Gastroesophageal sphincter (tissue), 4 donors: ENCODE measurements at regions not wholly inside any gene's neighbourhood (a gene's known extent, or its start where the extent isn't known, plus 50 kb on each side); places are given as distances from the start of the nearest gene placed in this dataset.

Experiments used
- ATAC-seq: fragments of 150-250 bp; one replicate; pipeline ENCODE4 v1.9.1; 2016; ENCODE audit warnings: mild to moderate bottlenecking, moderate library complexity
- H3K27ac ChIP-seq, 4 donors: fragments of 200-600 bp; sonication (generic) in 3 of 4; 1 replicate in 3 of 4; 2 replicates in 1 of 4; pipeline ENCODE4 v1.5.1; 2016 to 2019
- H3K27me3 ChIP-seq: fragments of 200-600 bp; sonication (generic); one replicate; pipeline ENCODE4 v1.5.1; 2019
- H3K36me3 ChIP-seq, 2 donors: fragments of 200-600 bp; sonication (generic); one replicate each; pipeline ENCODE4 v1.5.1; 2019; ENCODE audit warnings: control low read depth in 1 of 2
- H3K4me1 ChIP-seq, 3 donors: fragments of 200-600 bp; sonication (generic); 1 replicate in 2 of 3; 2 replicates in 1 of 3; pipeline ENCODE4 v1.5.1; 2016 to 2019; ENCODE audit warnings: control low read depth in 2 of 3
- H3K4me3 ChIP-seq, 2 donors: fragments of 200-600 bp; sonication (generic); one replicate each; pipeline ENCODE4 v1.5.1; 2019; ENCODE audit warnings: mild to moderate bottlenecking in 1 of 2, moderate library complexity in 1 of 2
- H3K9me3 ChIP-seq, 3 donors: fragments of 200-600 bp; sonication (generic); one replicate each; pipeline ENCODE4 v1.5.1; 2017 to 2019; ENCODE audit warnings: control low read depth in 2 of 3
- EP300 ChIP-seq: sonication (generic); formaldehyde crosslinking; IDR thresholded peaks from one replicate; pipeline ENCODE4 v1.6.1; 2017; ENCODE audit warnings: antibody characterized with exemption, mild to moderate bottlenecking
- POLR2A ChIP-seq, 2 donors: fragments of 450-650 bp; IDR thresholded peaks; one replicate each; pipeline ENCODE4 v1.6.1; 2017; ENCODE audit warnings: antibody characterized with exemption in 2 of 2, mild to moderate bottlenecking in 2 of 2, moderate library complexity in 1 of 2
- POLR2AphosphoS5 ChIP-seq: sonication (generic); formaldehyde crosslinking; IDR thresholded peaks from one replicate; pipeline ENCODE4 v1.6.1; 2017; ENCODE audit warnings: antibody characterized with exemption
- WGBS, 2 donors: methylation state at CpG; one replicate each; pipeline ENCODE4 v1.1.5; 2018; ENCODE audit warnings: low coverage in 1 of 2; 5-methylcytosine and 5-hydroxymethylcytosine counted together
- TF ChIP-seq, protein P1 (sequence below), 4 experiments: fragments of 200-600 bp in 2 of 4; fragments of 450-650 bp in 2 of 4; sonication (generic) in 1 of 4; IDR thresholded peaks; one replicate each; pipeline ENCODE4 v1.5.1; 2017 to 2019; ENCODE audit warnings: antibody characterized with exemption in 4 of 4, mild to moderate bottlenecking in 2 of 4, moderate library complexity in 2 of 4

DNA sequence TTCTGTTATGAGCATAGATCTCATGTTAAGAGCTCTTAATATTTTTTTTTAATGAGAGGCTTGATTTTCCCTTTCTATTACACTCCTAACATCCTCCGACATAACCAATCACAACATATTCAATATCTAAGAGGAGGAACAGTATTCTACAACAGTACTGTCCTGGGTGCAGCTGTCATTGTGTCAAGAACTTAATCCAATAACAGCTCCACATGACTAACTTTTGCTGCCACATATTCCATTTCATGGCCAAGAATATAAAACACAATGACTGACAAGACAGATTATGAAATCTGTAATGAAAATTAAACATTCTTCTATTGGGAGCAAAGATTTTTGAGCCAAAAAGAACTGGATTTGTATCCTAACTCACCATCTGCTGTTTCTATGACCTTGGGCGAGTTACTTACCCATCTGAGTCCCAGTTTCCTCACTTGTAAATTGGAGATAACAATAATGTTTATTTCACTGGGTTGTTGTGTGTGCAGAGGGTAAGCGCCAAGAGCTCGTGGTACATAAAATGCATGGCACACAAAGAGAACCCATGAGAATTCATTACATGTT is 405.6 kb downstream of the SPRY1 start:
- TF ChIP-seq POLR2A (IDR thresholded peaks at IDR 0.05): no peak
- TF ChIP-seq EP300: no peak
- no peak for TF ChIP-seq POLR2AphosphoS5
- TF ChIP-seq, protein P1, sequence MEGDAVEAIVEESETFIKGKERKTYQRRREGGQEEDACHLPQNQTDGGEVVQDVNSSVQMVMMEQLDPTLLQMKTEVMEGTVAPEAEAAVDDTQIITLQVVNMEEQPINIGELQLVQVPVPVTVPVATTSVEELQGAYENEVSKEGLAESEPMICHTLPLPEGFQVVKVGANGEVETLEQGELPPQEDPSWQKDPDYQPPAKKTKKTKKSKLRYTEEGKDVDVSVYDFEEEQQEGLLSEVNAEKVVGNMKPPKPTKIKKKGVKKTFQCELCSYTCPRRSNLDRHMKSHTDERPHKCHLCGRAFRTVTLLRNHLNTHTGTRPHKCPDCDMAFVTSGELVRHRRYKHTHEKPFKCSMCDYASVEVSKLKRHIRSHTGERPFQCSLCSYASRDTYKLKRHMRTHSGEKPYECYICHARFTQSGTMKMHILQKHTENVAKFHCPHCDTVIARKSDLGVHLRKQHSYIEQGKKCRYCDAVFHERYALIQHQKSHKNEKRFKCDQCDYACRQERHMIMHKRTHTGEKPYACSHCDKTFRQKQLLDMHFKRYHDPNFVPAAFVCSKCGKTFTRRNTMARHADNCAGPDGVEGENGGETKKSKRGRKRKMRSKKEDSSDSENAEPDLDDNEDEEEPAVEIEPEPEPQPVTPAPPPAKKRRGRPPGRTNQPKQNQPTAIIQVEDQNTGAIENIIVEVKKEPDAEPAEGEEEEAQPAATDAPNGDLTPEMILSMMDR (IDR thresholded peaks at IDR 0.05): no peak
- 82 to 95% methylated on average over 4 of the region's 4 CpGs for WGBS, 2 donors
- Histone ChIP-seq H3K36me3 (no peaks in the 10 kb centered on the region), H3K27ac (no peak overlapping the region), H3K9me3 (peaks cover 0 to 7% (median 0%) of the 10 kb centered on the region in 3 donors), H3K4me3 (no peak overlapping the region), H3K4me1 (peaks cover 0 to 10% (median 0%) of the 10 kb centered on the region in 3 donors), H3K27me3 (no peaks in the 10 kb centered on the region)
- no peak for ATAC-seq

- WGBS, 2 donors: 22 to 39% methylated on average over 2 of the region's 2 CpGs
- Histone ChIP-seq H3K4me1 (peaks cover 0 to 10% (median 0%) of the 10 kb centered on the region in 3 donors), H3K27ac (no peak overlapping the region), H3K36me3 (no peaks in the 10 kb centered on the region), H3K9me3 (no peaks in the 10 kb centered on the region), H3K4me3 (no peak overlapping the region), H3K27me3 (no peaks in the 10 kb centered on the region)
- TF ChIP-seq, protein P1 (IDR thresholded peaks at IDR 0.05): no peak
- TF ChIP-seq EP300 (no peak), POLR2AphosphoS5 (no peak)
- ATAC-seq: no peak
Measured at GRCh38 chr4:123802933-123803332, 406.3 kb downstream of the SPRY1 start.

DNA sequence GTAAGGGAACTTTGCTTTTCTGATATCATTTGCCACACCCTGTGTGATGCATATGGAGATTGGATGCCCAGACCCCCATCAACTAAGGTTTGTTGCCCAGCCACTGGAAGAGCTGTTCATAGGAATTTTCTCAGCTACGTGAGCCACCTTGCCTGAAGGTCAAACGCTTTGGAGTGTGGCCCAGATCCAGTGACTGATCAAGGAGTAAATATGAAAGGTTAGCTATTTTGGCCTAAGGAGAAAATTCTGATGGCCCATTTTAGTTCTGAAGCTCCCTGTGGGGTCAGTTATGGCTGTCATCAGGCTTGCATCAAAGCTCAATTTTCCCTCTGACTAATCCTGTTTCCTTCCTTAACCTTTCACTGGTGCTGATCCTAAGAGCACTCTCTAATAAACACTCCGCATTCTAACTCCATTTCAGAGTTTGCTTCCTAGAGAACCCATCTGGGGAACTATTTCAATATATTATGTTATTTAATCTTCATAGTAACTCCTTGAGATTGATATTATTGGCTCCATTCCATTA is 407.7 kb downstream of the SPRY1 start:
- H3K36me3 ChIP-seq: no peaks in the 10 kb centered on the region
- no peak overlapping the region for H3K4me3 ChIP-seq
- no peak overlapping the region for H3K27ac ChIP-seq
- TF ChIP-seq POLR2A (IDR thresholded peaks at IDR 0.05) (no peak), EP300 (no peak), POLR2AphosphoS5 (no peak)
- TF ChIP-seq, protein P1 (IDR thresholded peaks at IDR 0.05): no peak
- WGBS, 2 donors: 74 to 85% methylated on average over 2 to 3 of the region's 3 CpGs
- no peak for ATAC-seq
- H3K4me1 ChIP-seq: peaks cover 0 to 16% (median 0%) of the 10 kb centered on the region in 3 donors
- no peaks in the 10 kb centered on the region for H3K9me3 ChIP-seq
- H3K27me3 ChIP-seq: no peaks in the 10 kb centered on the region

DNA sequence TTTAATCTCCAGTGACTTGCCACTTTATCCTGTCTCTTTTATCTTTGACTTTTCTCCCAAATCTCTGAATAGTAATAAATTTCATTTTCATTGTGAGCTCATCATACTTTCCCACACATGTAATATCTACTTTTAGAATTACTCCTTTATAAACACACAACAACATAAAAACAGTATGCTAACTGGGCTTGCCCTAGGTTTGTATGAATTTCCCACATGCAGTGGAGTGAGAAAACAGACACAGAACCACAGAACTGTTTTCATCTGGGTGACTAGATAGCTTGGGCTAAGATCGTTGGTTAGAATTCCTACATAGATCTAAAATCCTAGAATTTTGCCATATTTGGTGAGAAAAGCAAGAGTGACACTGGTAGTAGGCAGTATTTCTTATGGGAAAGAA is 409.5 kb downstream of the SPRY1 start:
- Histone ChIP-seq H3K9me3 (no peaks in the 10 kb centered on the region), H3K36me3 (no peaks in the 10 kb centered on the region), H3K27me3 (no peaks in the 10 kb centered on the region), H3K4me1 (peaks cover 0 to 28% (median 0%) of the 10 kb centered on the region in 3 donors), H3K27ac (no peak overlapping the region), H3K4me3 (no peak overlapping the region)
- TF ChIP-seq POLR2A (IDR thresholded peaks at IDR 0.05): no peak
- TF ChIP-seq EP300: no peak
- no peak for TF ChIP-seq POLR2AphosphoS5
- TF ChIP-seq, protein P1 (IDR thresholded peaks at IDR 0.05): no peak
- no peak for ATAC-seq
- WGBS, 2 donors: 44 to 60% methylated on average over 1 of the region's 1 CpG

GRCh38 chr4:123807187-123807586 is 410.6 kb downstream of the SPRY1 start:
- H3K27ac ChIP-seq: no peak overlapping the region
- no peak for TF ChIP-seq POLR2AphosphoS5
- ATAC-seq: no peak
- H3K36me3 ChIP-seq: no peaks in the 10 kb centered on the region
- H3K4me3 ChIP-seq: no peak overlapping the region
- H3K9me3 ChIP-seq: no peaks in the 10 kb centered on the region
- 86 to 90% methylated on average over 4 to 5 of the region's 5 CpGs for WGBS, 2 donors
- H3K27me3 ChIP-seq: no peaks in the 10 kb centered on the region
- peaks cover 0 to 26% (median 0%) of the 10 kb centered on the region in 3 donors for H3K4me1 ChIP-seq
